Kidney epithelial cell (primary cell): ENCODE measurements at regions not wholly inside any gene's neighbourhood (a gene's known extent, or its start where the extent isn't known, plus 50 kb on each side); places are given as distances from the start of the nearest gene placed in this dataset.

Experiments
- DNase-seq: peaks from one replicate; pipeline ENCODE4 v3.0.0-alpha.2; 2010; ENCODE audit warnings: low read depth
- H3K27me3 ChIP-seq: 2 replicates; pipeline ENCODE4 v1.6.0; 2011; ENCODE audit warnings: low read length; ENCODE audit not compliant: control insufficient read depth, insufficient read depth
- H3K36me3 ChIP-seq: 2 replicates; pipeline ENCODE4 v1.5.1; 2011; ENCODE audit warnings: low read length; ENCODE audit not compliant: control insufficient read depth, insufficient read depth
- H3K4me3 ChIP-seq: 2 replicates; pipeline ENCODE4 v1.5.1; 2011; ENCODE audit warnings: low read depth, mild to moderate bottlenecking, control low read depth, low read length
- TF ChIP-seq, protein P1 (sequence below): IDR thresholded peaks from 2 replicates; pipeline ENCODE4 v1.5.1; 2011; ENCODE audit warnings: mild to moderate bottlenecking, moderate library complexity, low read length, control low read depth, inconsistent platforms; ENCODE audit not compliant: insufficient read depth, poor library complexity, severe bottlenecking

GRCh38 chr1:72649991-72650390, 367.7 kb upstream of the NEGR1 start:
- TF ChIP-seq, protein P1, sequence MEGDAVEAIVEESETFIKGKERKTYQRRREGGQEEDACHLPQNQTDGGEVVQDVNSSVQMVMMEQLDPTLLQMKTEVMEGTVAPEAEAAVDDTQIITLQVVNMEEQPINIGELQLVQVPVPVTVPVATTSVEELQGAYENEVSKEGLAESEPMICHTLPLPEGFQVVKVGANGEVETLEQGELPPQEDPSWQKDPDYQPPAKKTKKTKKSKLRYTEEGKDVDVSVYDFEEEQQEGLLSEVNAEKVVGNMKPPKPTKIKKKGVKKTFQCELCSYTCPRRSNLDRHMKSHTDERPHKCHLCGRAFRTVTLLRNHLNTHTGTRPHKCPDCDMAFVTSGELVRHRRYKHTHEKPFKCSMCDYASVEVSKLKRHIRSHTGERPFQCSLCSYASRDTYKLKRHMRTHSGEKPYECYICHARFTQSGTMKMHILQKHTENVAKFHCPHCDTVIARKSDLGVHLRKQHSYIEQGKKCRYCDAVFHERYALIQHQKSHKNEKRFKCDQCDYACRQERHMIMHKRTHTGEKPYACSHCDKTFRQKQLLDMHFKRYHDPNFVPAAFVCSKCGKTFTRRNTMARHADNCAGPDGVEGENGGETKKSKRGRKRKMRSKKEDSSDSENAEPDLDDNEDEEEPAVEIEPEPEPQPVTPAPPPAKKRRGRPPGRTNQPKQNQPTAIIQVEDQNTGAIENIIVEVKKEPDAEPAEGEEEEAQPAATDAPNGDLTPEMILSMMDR: no peak
- Histone ChIP-seq H3K36me3 (no peaks in the 10 kb centered on the region), H3K4me3 (no peak overlapping the region), H3K27me3 (no peaks in the 10 kb centered on the region)
- DNase-seq: no peak

DNA sequence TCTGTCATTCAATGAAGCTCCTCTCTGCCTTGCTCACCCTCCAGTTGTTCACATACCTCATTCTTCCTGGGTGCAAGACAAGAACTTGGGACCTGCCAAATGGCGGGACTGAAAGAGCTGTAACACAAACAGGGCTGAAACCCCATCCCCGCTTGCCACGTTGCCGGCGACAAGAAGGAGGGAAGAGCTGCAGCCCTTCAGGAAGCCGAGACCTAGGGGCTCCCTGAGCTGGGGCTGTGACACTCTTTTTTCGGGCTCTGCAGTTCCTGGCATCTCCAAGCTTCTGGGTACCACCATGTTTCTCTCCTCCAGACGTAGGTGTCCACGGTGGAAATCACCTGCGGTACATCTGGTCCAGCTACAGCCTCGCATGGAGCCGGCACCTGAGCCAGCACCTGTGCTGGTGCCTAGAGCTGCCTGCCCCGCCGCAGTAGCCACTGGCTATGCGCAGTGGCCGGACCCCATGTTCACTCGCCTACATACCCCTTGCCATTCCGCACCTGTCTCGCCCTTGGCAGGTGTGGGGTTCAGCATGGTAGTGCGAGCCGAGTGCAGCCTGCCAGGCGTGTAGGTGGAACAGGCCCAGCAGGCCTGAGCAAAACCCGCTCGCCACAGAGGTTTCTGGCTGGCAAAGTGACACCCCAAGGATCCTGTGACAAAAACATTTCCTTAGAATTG, 367.0 kb upstream of the NEGR1 start:
- H3K4me3 ChIP-seq: no peak overlapping the region
- H3K36me3 ChIP-seq: no peaks in the 10 kb centered on the region
- TF ChIP-seq, protein P1: no peak
- no peak for DNase-seq
- no peaks in the 10 kb centered on the region for H3K27me3 ChIP-seq

DNA sequence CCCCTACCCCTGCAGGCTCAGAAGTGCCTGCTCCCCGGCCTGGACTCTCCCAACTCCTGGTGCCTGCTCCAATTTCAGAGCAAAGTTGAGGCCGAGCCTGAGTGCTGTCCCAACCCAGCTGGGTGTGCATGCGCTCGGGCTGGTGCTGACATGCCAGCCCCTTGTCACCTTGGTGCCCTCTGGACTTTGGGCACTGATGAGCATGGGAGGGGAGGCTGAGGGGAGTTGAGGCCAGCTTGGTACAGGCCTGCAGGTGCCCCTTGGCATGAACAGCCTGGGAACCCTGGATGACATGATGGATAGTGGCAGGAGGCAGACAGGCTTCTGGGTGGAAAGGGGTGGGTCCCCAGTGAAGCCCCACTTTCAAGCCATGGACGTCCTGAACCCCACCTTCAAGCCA, 366.1 kb upstream of the NEGR1 start:
- TF ChIP-seq, protein P1: no peak
- no peak for DNase-seq
- Histone ChIP-seq H3K36me3 (no peaks in the 10 kb centered on the region), H3K4me3 (no peak overlapping the region), H3K27me3 (no peaks in the 10 kb centered on the region)

DNA sequence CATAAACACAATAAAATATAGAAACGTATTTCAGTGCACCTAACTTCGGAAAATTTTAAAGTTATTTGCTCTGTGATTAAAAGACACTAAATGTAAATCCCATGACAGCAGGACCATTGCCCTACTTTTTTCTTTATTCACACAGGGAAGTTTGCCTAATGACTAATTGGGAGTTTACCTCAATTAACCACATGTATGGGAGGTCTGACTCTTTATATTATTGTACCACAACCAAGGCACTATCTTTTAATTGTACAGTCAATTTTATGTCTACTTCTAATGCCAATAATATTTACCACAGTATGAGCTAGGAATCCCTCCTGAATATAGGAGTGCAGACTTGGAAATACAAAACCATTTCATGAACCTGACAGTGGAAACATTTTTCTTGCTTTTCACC, 360.8 kb upstream of the NEGR1 start:
- no peaks in the 10 kb centered on the region for H3K27me3 ChIP-seq
- DNase-seq: no peak
- H3K36me3 ChIP-seq: no peaks in the 10 kb centered on the region
- H3K4me3 ChIP-seq: no peak overlapping the region
- TF ChIP-seq, protein P1: no peak

DNA sequence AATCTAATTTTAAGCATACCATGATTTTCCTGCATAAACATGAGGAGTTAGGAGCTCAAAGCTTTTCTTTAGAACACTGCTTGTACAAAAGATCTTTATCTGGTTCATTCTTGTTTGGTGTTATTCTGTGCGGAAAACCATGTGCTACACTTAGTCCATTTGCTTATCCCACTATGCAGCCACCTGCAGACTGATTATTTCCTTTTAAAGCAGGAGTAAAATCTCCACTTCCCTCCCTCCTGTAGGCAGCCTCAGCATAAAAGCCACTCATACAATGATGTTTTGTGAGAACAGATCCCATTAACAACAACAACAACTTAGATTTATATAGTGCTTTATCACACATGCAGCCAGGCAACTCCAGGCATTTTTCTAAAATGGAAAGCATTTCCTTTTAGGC, 355.3 kb upstream of the NEGR1 start:
- H3K4me3 ChIP-seq: no peak overlapping the region
- H3K27me3 ChIP-seq: no peaks in the 10 kb centered on the region
- no peak for DNase-seq
- TF ChIP-seq, protein P1: no peak
- no peaks in the 10 kb centered on the region for H3K36me3 ChIP-seq

GRCh38 chr1:72636631-72637030, 354.3 kb upstream of the NEGR1 start:
- Histone ChIP-seq H3K27me3 (no peaks in the 10 kb centered on the region), H3K4me3 (no peak overlapping the region), H3K36me3 (no peaks in the 10 kb centered on the region)
- TF ChIP-seq, protein P1: no peak
- DNase-seq: no peak
